Hepatic stellate cell (primary cell): ENCODE measurements at regions not wholly inside any gene's neighbourhood (a gene's known extent, or its start where the extent isn't known, plus 50 kb on each side); places are given as distances from the start of the nearest gene placed in this dataset.

Source experiments
- DNase-seq: peaks from one replicate; pipeline ENCODE4 v3.0.0; 2011; ENCODE audit warnings: low spot score

- DNase-seq = no peak
Observed at GRCh38 chr4:155552180-155552579, 114.5 kb upstream of the GUCY1A1 start.

GRCh38 chr4:155548173-155548572 is 118.5 kb upstream of the GUCY1A1 start:
- no peak for DNase-seq

GRCh38 chr4:155546451-155546850 is 120.2 kb upstream of the GUCY1A1 start:
- no peak for DNase-seq

GRCh38 chr4:155545456-155545855 is 121.2 kb upstream of the GUCY1A1 start:
- no peak for DNase-seq

- DNase-seq = no peak
Observed at GRCh38 chr4:155544547-155544946, 122.1 kb upstream of the GUCY1A1 start.

GRCh38 chr4:155543126-155543765 is 123.4 kb upstream of the GUCY1A1 start:
- no peak for DNase-seq

- DNase-seq = no peak
Observed at GRCh38 chr4:155542415-155542814, 124.2 kb upstream of the GUCY1A1 start.

GRCh38 chr4:155541716-155542115 is 124.9 kb upstream of the GUCY1A1 start:
- DNase-seq = no peak

GRCh38 chr4:155540698-155541097 is 126.0 kb upstream of the GUCY1A1 start:
- no peak for DNase-seq

- DNase-seq = no peak
Observed at GRCh38 chr4:155539746-155540145, 126.9 kb upstream of the GUCY1A1 start.

GRCh38 chr4:155535802-155536454 is 130.7 kb upstream of the GUCY1A1 start:
- DNase-seq = no peak

- DNase-seq = no peak
Observed at GRCh38 chr4:155532373-155533085, 134.1 kb upstream of the GUCY1A1 start.

GRCh38 chr4:155530857-155531256 is 135.8 kb upstream of the GUCY1A1 start:
- no peak for DNase-seq

- no peak for DNase-seq
Observed at GRCh38 chr4:155530290-155530689, 136.4 kb upstream of the GUCY1A1 start.

GRCh38 chr4:155529716-155530115 is 136.9 kb upstream of the GUCY1A1 start:
- no peak for DNase-seq

GRCh38 chr4:155529272-155529671 is 137.4 kb upstream of the GUCY1A1 start:
- DNase-seq = no peak

GRCh38 chr4:155526452-155527169 is 140.0 kb upstream of the GUCY1A1 start:
- DNase-seq = no peak

GRCh38 chr4:155524926-155525455 is 141.7 kb upstream of the GUCY1A1 start:
- no peak for DNase-seq

GRCh38 chr4:155523358-155523757 is 143.3 kb upstream of the GUCY1A1 start:
- no peak for DNase-seq

- no peak for DNase-seq
Observed at GRCh38 chr4:155522201-155522600, 144.4 kb upstream of the GUCY1A1 start.

- DNase-seq = no peak
Observed at GRCh38 chr4:155521382-155521781, 144.6 kb upstream of the MAP9 start.

- DNase-seq = no peak
Observed at GRCh38 chr4:155515444-155516075, 138.8 kb upstream of the MAP9 start.
